HG02588 (cell line): ENCODE measurements at regions not wholly inside any gene's neighbourhood (a gene's known extent, or its start where the extent isn't known, plus 50 kb on each side); places are given as distances from the start of the nearest gene placed in this dataset.
"Not testable (repeated sequence)": the region's sequence is repeated elsewhere in the genome, so short reads cannot be mapped to it uniquely, and the experiment has no call there.

Experiments
- ATAC-seq: cut with Tn5 transposase; IDR thresholded peaks from one replicate; pipeline ENCODE4 v1.9.1; 2021; ENCODE audit warnings: mild to moderate bottlenecking, moderate library complexity; ENCODE audit not compliant: unreplicated experiment

DNA sequence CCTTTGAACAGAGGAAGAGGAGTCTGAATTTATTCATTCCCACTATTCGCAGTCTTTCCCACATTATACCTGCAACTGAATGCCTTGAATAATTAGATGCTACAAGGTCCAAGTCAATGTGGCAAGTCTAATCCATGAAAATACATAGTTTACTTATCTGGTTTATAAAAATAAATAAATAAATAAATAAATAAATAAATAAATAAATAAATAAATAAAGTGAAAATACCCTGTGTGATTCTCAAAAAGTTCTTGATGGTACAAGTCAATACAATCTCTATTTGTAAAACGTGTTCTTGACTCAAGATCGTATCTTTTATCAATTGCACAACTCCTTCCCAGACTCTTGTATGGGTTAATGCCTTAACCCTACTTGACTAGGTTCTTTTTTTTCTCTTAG lies 417.7 kb downstream of the ZWINT start:
- ATAC-seq: no peak

GRCh38 chr10:55929291-55929690 lies 431.8 kb downstream of the ZWINT start:
- no peak for ATAC-seq

GRCh38 chr10:55899472-55900147 lies 461.4 kb downstream of the ZWINT start:
- not testable (repeated sequence) for ATAC-seq

- no peak for ATAC-seq
Observed at GRCh38 chr10:55897490-55897921, 463.6 kb downstream of the ZWINT start.

- no peak for ATAC-seq
Observed at GRCh38 chr10:55892276-55892675, 468.8 kb downstream of the ZWINT start.

GRCh38 chr10:55881588-55881987 lies 479.5 kb downstream of the ZWINT start:
- ATAC-seq: no peak

DNA sequence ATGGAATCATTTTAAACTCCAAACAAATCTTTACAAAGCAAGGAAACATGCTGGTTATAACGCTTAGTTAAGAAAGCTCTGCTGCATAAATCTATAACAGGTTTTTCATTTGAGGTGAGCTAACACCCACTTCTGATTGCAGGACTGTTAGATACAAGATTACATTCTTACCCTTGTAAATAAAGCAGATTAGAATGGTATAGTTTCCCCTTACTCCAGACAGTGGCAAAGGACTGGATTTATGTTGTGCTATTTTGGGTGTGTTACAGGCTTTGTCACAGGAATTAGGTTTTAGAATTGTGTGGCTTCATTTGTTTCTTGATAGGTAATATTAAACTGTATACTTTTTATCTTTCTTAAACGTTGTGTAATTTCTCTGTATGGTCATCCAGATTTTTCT lies 487.6 kb downstream of the ZWINT start:
- ATAC-seq: no peak

- no peak for ATAC-seq
Observed at GRCh38 chr10:55870186-55870585, 490.9 kb downstream of the ZWINT start.

DNA sequence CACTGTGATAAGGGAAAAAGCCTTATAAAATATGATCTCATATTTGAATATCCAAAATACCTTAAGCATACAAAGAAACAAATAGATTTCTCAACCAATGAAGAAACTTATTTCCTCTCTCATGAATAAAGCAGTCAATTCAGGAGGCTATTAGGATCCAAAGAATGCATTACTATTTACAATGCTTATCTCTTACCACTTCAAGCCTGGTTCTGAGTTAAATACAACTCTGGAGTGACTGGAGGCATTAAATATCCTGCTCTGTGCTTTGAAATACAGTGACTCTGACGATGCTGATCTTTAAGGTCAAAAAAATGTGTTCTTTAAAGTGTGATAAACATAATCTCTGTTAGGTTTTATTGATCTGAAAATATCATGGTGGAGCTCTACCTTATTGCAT lies 493.2 kb downstream of the ZWINT start:
- no peak for ATAC-seq

DNA sequence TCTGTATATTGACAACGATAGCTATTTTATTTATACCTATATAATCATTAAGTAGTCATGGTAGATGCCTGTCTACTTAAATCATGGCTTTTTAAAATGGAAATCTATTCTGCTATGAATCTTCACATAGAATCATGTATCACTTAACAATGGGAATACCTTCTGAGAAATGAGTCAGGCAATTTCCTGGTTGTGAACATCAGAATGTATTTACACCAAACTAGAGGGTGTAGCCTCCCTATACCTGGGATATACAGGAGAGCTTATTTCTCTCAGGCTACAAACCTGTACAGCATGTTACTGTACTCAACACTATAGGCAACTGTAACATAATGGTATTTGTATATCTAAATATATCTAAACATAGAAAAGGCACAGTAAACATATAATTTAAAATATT lies 502.3 kb downstream of the ZWINT start:
- ATAC-seq: no peak

GRCh38 chr10:55852900-55853299 lies 508.2 kb downstream of the ZWINT start:
- ATAC-seq: no peak

- no peak for ATAC-seq
Observed at GRCh38 chr10:55837273-55837672, 523.8 kb downstream of the ZWINT start.

DNA sequence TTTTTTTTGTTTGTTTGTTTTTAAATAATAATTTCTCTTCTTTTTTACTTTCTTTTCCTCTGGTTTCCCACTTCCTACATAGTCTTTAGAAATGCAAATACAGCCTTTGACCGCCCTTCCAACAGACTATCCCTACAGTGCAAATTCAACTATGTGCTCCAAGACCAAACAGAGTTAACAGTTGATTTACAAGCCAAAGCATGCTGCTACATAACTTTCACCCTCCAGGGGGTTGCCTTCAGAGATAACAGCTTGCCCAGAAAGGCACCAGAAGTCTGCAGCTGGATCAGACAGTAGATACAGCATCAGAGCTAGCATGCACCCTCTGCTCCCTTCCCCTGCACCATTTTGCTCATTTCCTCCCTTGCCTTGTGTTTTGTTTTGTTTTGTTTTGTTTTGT lies 539.0 kb downstream of the ZWINT start:
- ATAC-seq: no peak

DNA sequence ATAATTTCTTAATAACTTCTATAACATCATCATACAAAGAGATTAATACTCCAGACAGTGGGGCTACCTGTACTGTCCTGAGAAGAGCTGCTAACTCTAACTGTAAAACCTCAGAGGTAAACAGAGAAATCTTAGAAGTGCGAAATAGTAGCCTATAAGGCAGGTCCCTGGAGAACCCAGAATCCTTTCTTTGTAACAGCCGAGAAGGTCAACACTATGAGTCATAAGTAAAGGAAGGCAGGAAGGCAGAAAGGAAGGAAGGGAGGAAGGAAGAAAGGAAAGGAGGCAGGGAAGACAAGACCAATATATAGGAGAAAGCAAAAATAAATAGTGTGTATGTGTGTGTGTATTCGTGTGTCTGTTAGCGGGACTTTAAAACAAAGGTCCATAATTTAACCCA lies 540.6 kb downstream of the ZWINT start:
- ATAC-seq: no peak

DNA sequence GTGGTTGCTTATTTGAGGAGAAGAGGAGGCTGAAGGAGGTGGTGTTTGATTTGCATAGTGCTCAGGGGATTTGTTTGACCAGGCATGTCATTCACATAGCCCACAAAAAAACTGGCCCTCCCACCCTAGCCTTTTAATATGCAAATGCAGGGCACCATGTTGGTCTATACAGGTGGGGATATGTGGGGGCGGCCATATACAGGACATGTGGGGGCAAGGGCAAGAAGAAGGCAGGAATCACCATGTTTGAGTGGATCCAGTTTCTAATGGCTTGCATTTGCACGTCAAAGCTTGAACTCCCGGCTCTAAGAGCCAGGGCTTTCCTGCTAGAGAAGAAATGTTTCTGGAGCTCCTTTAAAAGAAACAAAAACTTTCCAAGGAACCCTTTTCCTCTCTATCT lies 541.0 kb downstream of the ZWINT start:
- no peak for ATAC-seq

- no peak for ATAC-seq
Observed at GRCh38 chr10:55813451-55814170, 547.4 kb downstream of the ZWINT start.

GRCh38 chr10:55803055-55803454 lies 558.0 kb downstream of the ZWINT start:
- ATAC-seq: no peak

DNA sequence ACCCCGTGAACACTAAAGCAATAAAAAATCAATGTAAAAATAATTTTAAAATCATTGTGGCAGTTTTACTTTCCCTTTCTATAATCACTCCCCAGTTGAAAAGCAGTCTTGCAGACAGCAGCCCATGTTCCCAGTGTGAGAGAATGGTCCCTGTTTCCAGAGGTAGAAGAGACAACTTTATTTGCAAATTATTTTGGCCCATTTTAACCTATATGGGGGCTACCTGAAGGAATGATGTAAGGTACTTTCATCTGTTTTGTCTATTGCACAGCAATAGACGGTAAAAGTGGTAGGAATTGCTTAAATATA lies 559.8 kb downstream of the ZWINT start:
- no peak for ATAC-seq

DNA sequence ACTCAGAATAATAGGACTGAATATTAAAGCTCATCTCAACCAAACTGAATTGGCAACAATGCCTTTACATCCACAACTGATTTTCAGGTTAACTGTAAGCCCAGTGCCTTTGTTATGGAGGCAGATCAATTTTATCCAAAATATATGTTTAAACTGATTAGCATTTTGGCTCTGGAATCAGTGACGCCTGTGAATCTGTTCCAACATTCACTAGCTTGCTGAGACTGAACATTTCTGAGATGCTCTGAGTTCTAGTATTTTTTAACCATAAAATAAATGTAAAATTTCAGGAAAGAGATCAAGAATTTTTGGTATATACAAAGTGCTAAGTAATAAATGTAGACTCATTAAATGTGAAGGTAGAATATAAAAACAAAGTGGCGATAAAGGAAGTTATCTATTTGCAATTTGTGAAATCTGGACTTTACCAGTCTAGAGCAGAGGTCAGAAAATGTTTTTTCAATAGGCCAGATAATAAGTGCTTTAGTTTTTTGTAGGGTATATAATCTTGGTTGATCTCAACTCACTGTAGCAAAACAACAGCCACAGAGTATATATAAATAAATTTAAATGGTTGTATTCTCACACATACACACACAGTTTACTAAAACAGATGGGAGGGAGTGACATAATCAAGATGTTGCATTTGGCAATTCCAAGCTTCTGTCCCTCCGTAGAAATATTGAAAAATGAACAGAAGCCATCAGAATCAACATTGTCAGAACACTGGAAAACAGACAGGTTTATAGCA lies 560.3 kb downstream of the ZWINT start:
- ATAC-seq: no peak

DNA sequence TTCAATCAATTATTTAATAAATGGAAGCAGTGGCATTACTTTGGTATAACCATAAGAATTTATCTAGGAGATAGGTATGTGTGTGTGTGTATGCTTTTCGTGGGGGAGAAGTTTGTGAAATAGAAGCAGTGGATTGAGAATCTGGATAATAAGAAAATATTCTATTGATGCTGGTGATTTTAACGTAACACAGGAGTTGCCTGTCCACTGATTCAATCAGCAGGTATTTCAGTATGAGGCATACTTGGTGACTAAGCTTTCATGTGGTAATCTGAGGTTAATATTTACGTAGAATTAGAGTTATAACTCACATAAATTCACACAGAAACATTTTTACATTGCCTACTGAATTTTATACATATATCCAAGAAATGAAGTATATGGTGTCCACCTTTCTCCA lies 568.0 kb downstream of the ZWINT start:
- ATAC-seq: no peak

GRCh38 chr10:55790276-55790675 lies 570.8 kb downstream of the ZWINT start:
- not testable (repeated sequence) for ATAC-seq

GRCh38 chr10:55786461-55787050 lies 574.5 kb downstream of the ZWINT start:
- ATAC-seq: no peak
